ENCODE measurements at regions not wholly inside any gene's neighbourhood (a gene's known extent, or its start where the extent isn't known, plus 50 kb on each side); places are given as distances from the start of the nearest gene placed in this dataset.
"Not testable (repeated sequence)": the region's sequence is repeated elsewhere in the genome, so short reads cannot be mapped to it uniquely, and the experiment has no call there.

DNA sequence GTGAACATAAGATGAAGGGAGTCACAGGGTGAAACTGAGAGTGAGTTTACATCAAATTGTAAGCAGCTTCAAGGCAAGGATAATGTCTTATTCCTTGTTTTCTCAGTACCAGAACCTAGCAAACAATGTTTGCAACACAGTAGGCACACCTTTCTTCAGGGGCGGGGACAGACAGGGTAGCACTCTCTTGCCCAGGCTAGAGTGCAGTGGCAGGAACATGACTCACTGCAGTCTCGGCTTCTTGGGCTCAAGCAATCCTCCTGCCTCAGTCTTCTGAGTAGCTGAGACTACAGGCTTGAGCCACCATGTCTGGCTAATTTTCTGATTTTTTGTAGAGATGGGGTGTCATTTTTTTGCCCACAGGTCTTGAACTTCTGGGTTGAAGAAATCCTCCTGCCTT is 299.8 kb downstream of the CD83 start:
- Mint-ChIP-seq H3K4me3 (no peak overlapping the region), H3K27me3 (peaks cover 5% of the 10 kb centered on the region), H3K4me1 (no peaks in the 10 kb centered on the region)

DNA sequence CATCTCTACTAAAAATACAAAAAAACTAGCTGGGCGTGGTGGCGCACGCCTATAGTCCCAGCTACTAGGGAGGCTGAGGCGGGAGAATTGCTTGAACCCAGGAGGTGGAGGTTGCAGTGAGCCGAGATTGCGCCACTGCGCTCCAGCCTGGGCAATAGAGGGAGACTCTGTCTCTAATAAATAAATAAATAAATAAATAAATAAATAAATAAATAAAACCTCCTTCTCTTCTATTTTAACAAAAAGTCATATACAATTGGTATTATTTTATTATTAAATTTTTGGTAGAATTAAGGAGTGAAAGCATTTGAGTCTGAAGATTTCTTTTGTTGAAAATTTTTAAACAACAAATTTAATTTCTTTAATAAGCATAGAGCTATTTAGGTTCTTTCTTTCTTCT is 301.7 kb downstream of the CD83 start:
- H3K9me3 Mint-ChIP-seq; DNase-seq; H3K27me3 Mint-ChIP-seq; ATAC-seq (ENCODE audit: low read depth); H3K4me1 Mint-ChIP-seq; POLR2A ChIA-PET; H3K27ac Mint-ChIP-seq; H3K4me3 Mint-ChIP-seq; H3K36me3 Mint-ChIP-seq: not testable (repeated sequence)

More for the DNA sequence above, 299.8 kb downstream of the CD83 start:
- DNase-seq (no peak), ATAC-seq (ENCODE audit: low read depth) (no peak)
- Mint-ChIP-seq H3K36me3 (peaks cover 7% of the 10 kb centered on the region), H3K27ac (no peak overlapping the region), H3K9me3 (peaks cover 8% of the 10 kb centered on the region)
- POLR2A ChIA-PET, result no interaction called here

DNA sequence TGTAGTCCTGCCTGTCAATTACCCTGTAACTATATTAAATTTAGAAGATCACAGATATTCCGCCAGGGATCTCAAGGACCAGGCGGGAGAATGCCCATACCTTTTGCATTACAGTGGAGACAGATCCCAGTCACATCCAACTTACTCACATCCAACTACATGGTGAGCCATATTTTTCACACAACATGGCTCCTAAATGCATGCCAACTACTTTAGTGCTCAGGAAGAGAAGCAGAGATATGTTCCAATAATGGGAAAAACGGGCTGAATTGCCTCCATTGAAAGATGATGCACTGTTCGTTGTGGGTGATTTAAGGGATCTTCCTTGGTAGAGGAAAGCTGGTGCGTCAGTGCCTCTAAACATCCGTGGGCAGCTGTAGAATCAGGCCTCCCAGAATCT is 304.5 kb downstream of the CD83 start:
- no peak overlapping the region for H3K27ac Mint-ChIP-seq
- no peaks in the 10 kb centered on the region for H3K4me1 Mint-ChIP-seq
- no peak for DNase-seq
- peaks cover 5% of the 10 kb centered on the region for H3K27me3 Mint-ChIP-seq
- no peak for ATAC-seq (ENCODE audit: low read depth)
- H3K4me3 Mint-ChIP-seq, result no peak overlapping the region
- H3K36me3 Mint-ChIP-seq, result peaks cover 4% of the 10 kb centered on the region
- peaks cover 11% of the 10 kb centered on the region for H3K9me3 Mint-ChIP-seq
- POLR2A ChIA-PET, result no interaction called here

DNA sequence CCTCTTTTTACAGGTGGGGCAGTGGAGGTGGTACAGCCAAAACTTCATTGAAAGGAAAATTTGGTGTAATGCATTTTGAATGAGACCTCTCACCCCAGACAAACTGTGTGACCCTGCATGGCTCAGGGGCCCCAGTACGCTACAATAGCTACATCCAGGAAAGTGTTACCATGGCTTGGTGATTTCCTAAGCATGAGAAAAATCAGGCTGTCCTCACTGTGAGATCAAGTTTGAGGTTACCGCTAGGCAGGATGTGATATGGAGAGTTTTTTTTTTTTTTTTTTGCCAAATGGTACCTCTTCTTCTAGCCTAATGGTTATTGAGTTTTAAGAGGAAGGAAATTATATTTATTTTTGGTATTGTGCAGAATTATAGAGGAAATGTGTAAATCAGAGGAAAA is 305.3 kb downstream of the CD83 start:
- H3K36me3 Mint-ChIP-seq, result peaks cover 4% of the 10 kb centered on the region
- H3K4me1 Mint-ChIP-seq, result no peaks in the 10 kb centered on the region
- ATAC-seq (ENCODE audit: low read depth), result no peak
- POLR2A ChIA-PET, result no interaction called here
- no peak overlapping the region for H3K4me3 Mint-ChIP-seq
- peaks cover 10% of the 10 kb centered on the region for H3K9me3 Mint-ChIP-seq
- DNase-seq, result no peak
- no peak overlapping the region for H3K27ac Mint-ChIP-seq
- peaks cover 5% of the 10 kb centered on the region for H3K27me3 Mint-ChIP-seq

DNA sequence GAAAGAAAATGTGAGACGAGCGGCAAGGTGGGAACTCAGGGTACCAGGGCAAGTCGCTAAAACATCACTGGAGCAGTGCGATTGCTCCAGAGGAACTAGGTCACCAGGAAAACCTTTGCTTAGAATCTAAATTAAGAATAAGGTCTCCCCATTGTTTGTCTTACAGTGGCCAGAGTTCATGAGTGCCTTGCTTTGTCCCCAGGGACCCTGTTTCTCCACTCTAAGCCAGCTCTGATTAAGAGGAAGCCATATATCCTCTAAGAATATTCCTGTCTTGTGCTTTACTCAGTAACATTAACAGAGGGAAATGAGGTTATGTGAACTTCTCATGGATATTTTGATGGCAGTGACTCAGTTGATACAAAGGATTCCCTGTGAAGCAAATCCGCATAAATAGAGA is 305.8 kb downstream of the CD83 start:
- no peak overlapping the region for H3K4me3 Mint-ChIP-seq
- ATAC-seq (ENCODE audit: low read depth), result no peak
- H3K36me3 Mint-ChIP-seq, result peaks cover 4% of the 10 kb centered on the region
- H3K4me1 Mint-ChIP-seq, result no peaks in the 10 kb centered on the region
- no peak overlapping the region for H3K27ac Mint-ChIP-seq
- peaks cover 5% of the 10 kb centered on the region for H3K27me3 Mint-ChIP-seq
- no peak for DNase-seq
- H3K9me3 Mint-ChIP-seq, result peaks cover 10% of the 10 kb centered on the region
- POLR2A ChIA-PET, result no interaction called here

DNA sequence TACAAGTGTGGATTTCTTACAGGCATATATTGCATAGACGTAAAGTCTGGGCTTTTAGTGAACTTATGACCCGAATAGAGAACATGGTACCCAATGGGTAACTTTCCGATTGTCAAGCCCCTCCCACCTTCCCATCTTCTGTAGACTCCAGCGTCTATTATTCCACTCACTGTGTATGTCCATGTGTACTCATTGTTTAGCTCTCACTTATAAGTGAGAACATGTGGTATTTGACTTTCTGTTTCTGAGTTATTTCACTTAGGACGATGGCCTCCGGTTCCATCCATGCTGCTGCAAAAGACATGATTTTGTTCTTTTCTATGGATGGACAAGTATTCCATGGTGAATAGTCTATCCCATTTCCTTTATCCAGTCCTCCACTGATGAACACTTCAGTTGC is 306.4 kb downstream of the CD83 start:
- peaks cover 10% of the 10 kb centered on the region for H3K9me3 Mint-ChIP-seq
- POLR2A ChIA-PET, result no interaction called here
- no peak for ATAC-seq (ENCODE audit: low read depth)
- no peak overlapping the region for H3K4me3 Mint-ChIP-seq
- peaks cover 4% of the 10 kb centered on the region for H3K36me3 Mint-ChIP-seq
- no peaks in the 10 kb centered on the region for H3K4me1 Mint-ChIP-seq
- no peak for DNase-seq
- no peak overlapping the region for H3K27ac Mint-ChIP-seq
- peaks cover 6% of the 10 kb centered on the region for H3K27me3 Mint-ChIP-seq

DNA sequence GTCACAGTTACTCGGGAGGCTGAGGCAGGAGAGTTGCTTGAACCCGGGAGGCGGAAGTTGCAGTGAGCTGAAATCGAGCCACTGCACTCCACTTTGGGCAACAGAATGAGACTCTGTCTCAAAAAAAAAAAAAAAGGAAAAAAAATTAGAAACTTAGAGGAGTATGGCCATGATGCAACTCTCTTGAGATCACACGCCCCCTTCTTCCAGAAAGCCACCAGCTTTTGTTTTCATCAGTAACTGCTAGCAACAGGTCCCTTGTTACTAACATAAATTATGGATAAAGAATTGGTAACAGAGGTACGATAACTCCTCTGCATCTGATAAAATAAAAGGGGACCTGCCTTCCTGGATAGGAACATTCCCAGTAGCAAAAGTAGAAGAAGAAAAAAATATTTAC is 308.2 kb downstream of the CD83 start:
- ATAC-seq (ENCODE audit: low read depth) (no peak), DNase-seq (no peak)
- Mint-ChIP-seq H3K4me3 (no peak overlapping the region), H3K27ac (no peak overlapping the region), H3K27me3 (peaks cover 2% of the 10 kb centered on the region), H3K4me1 (peaks cover 2% of the 10 kb centered on the region), H3K36me3 (no peaks in the 10 kb centered on the region), H3K9me3 (peaks cover 5% of the 10 kb centered on the region)
- POLR2A ChIA-PET, result no interaction called here

DNA sequence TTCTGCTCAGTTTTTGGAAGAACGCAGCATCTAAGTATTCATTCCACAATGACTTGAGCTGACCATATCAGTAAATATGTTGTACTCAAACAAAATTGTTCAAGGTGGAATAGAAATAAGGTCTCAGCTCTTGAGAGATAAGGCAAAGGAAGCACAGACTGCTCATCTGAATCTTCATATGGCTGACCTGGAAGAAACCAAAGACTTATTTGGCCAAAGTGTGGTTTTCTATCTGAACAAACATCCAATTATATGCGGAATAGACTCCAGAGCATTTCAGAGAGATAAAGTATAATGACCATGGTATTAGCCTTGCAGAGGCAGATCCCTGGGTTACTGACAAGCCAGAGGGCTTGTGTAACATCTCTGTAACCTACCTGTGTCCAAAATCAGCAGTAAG is 308.7 kb downstream of the CD83 start:
- peaks cover 3% of the 10 kb centered on the region for H3K27me3 Mint-ChIP-seq
- no peak overlapping the region for H3K27ac Mint-ChIP-seq
- peaks cover 2% of the 10 kb centered on the region for H3K4me1 Mint-ChIP-seq
- POLR2A ChIA-PET, result no interaction called here
- no peak overlapping the region for H3K4me3 Mint-ChIP-seq
- H3K9me3 Mint-ChIP-seq, result peaks cover 5% of the 10 kb centered on the region
- DNase-seq, result no peak
- ATAC-seq (ENCODE audit: low read depth), result no peak
- H3K36me3 Mint-ChIP-seq, result no peaks in the 10 kb centered on the region

DNA sequence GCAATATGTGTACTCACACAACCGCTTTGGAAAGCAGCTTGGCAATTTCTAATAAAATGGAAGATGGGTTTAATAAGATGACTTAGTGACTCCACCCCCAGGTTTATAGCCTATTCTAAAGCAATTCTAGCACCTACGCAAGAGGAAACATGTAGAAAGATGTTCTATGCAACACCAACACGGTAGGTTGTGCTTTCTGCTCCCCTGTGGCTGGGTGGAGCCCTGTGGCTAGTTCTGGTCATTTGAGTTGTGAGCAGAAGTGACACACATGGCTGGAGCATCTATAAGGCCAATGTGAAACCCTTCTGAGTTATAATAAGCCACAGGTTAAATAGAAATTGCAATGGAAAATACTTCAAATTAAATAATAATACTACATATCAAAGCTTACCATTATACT is 310.7 kb downstream of the CD83 start:
- DNase-seq, result no peak
- Mint-ChIP-seq H3K27me3 (peaks cover 11% of the 10 kb centered on the region), H3K4me1 (peaks cover 2% of the 10 kb centered on the region), H3K4me3 (no peak overlapping the region), H3K9me3 (peaks cover 3% of the 10 kb centered on the region), H3K36me3 (no peaks in the 10 kb centered on the region), H3K27ac (no peak overlapping the region)
- ATAC-seq (ENCODE audit: low read depth), result no peak
- POLR2A ChIA-PET, result no interaction called here

DNA sequence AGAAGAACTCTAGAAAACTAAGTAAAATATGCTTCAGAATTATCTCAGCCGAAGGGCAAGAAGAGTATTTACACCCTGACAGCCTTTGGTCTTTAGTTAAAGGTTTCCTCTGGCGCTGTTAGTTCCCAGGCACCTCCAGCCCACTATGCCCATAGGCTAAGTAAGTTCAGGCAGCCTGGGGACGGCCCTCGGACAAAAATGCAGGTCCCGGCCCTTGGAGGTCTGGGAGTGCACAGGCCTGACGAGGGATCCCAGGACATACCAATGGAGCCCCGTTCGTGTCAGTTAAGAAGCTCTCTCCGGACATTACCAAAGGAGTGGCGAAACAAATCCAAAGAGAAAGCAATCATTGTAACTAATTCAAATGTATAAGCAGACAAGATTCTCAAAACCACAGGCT is 311.8 kb downstream of the CD83 start:
- Mint-ChIP-seq H3K4me1 (peaks cover 2% of the 10 kb centered on the region), H3K36me3 (no peaks in the 10 kb centered on the region), H3K27ac (no peak overlapping the region), H3K4me3 (no peak overlapping the region), H3K27me3 (peaks cover 11% of the 10 kb centered on the region), H3K9me3 (peaks cover 3% of the 10 kb centered on the region)
- POLR2A ChIA-PET, result no interaction called here
- DNase-seq (no peak), ATAC-seq (ENCODE audit: low read depth) (no peak)

DNA sequence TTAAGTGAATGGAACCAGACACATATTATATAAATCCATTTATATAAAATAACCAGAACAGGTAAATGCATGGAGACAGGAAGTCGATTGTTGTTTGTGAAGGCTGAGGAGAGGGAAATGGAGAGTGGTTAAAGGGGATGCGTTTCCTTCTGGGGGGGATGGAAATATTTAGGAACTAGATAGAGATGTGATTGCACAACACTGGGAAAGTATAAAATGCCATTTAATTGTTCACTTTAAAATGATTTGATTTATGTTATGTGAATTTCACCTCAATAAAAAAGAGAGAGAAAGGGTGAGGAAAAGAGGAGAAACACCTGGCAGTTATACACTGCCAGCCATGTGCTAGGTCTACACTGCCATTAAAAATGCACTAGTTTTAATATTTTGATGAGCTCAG is 312.6 kb downstream of the CD83 start:
- Mint-ChIP-seq H3K27ac (no peak overlapping the region), H3K4me1 (peaks cover 2% of the 10 kb centered on the region), H3K27me3 (peaks cover 11% of the 10 kb centered on the region), H3K9me3 (peaks cover 3% of the 10 kb centered on the region), H3K36me3 (no peaks in the 10 kb centered on the region), H3K4me3 (no peak overlapping the region)
- POLR2A ChIA-PET, result no interaction called here
- DNase-seq, result no peak
- no peak for ATAC-seq (ENCODE audit: low read depth)

DNA sequence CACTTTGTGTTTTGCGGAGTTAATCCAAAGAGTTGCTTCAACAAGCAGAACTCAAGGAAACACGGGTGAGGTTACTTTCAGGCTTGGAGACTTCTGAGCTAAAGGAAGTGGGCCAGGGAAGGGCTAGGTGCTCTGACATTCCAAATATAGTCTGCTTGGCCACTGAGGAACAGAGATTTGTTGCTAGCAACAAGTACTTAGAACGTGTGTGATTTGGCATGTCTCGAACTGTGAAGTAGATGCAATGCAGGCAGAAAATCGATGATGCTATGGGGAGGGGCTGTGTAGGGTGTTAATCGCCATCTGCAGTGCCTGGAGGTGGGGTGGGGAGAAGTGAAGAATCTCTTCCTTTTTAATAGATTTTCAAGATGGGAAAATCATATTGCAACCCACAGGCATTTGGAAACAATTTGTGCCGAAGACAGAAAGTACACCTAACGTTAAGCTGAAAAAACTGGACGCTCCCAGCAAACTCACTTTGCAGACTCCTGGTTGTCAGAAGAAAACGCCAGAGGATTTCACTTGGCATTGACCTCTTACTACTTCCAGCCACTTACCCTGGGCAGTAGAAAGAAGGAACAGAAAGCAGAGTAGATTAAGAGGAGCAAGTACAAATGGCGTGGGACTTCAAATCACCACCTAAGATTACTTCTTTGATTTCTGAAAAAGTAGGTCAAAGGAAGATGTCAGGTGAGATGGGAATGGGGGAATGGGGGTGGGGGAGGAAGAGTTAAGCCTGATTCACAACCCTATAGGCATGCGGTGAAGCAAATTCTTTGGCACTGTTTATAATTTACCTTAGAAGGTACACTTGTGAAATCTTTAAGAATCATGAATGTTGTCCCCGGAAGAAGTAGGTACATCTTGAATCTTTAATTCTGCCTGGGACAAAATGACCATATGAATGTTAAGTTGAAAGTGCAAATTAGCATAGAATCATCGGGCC is 314.1 kb downstream of the CD83 start:
- ATAC-seq (ENCODE audit: low read depth) (no peak), DNase-seq (no peak)
- Mint-ChIP-seq H3K36me3 (no peaks in the 10 kb centered on the region), H3K27ac (peak overlapping the region; percentile 11), H3K27me3 (peaks cover 11% of the 10 kb centered on the region), H3K4me3 (no peak overlapping the region), H3K9me3 (peaks cover 3% of the 10 kb centered on the region), H3K4me1 (peaks cover 2% of the 10 kb centered on the region)
- POLR2A ChIA-PET, result interaction anchor here (0.6 kb wide), 1 partner anchor 637 kb away, joined by 4 read pairs; no protein-coding TSS in a partner anchor

DNA sequence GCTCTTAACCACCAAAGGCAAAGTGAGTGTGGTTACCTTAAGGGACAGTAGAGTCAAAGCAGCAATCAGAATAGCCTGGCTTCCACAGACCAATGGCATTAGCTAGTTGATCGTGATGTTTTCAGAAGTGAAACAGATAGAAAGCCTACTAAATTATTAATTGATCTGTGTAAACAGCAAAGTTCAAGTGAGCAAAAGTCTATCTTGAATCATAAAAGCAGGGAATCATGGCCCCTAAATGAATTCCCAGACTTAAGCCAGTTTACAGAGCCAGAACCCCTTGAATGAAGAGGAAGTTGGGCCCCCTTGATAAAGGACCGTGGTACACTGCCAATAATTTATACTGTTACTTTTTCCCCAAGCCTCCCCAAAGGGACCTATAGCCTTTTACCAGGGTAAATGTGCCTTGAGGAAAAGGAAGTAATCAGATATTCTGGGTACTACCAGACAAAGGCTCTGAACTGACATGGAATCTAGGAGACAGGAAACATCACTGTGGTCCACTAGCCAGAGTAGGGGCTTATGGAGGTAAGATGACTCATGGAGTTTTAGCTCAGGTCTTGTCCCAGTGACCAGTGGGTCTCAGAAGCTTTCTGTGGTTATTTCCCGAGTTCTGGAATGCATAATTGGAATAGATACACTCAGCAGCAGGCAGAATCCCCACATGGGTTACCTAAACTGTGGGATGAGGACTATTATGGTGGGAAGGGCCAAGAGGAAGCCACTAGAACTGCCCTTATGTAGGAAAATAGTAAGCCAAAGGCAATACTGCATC is 317.5 kb downstream of the CD83 start:
- H3K27ac Mint-ChIP-seq, result no peak overlapping the region
- H3K27me3 Mint-ChIP-seq, result peaks cover 9% of the 10 kb centered on the region
- H3K4me3 Mint-ChIP-seq, result no peak overlapping the region
- no peaks in the 10 kb centered on the region for H3K9me3 Mint-ChIP-seq
- POLR2A ChIA-PET, result no interaction called here
- no peak for DNase-seq
- no peak for ATAC-seq (ENCODE audit: low read depth)
- peaks cover 2% of the 10 kb centered on the region for H3K4me1 Mint-ChIP-seq
- no peaks in the 10 kb centered on the region for H3K36me3 Mint-ChIP-seq

DNA sequence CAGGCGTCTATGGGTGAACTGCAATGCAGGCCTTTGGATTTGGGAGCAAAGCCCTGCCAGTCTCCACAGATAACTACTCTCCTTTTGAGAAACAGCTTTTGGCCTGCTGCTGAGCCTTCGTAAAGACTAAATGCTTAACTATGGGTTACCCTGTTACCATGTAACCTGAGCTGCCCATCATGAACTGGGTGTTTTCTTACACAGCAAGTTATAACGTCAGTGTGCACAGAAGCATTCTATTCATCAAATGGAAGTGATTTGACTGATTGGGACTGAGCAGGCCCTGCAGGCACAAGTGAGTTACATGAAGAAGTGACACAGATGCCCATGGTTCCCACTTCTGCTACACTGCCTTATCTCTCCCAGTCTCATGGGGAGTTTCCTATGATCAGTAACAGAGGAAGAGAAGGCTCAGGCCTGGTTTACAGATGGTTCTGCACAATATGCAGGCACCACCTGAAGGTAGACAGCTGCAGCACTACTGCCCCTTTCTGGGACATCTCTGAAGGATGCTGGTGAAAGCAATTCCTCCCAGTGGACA is 319.1 kb downstream of the CD83 start:
- Mint-ChIP-seq H3K27ac (no peak overlapping the region), H3K27me3 (peaks cover 8% of the 10 kb centered on the region)

More for the DNA sequence above, 319.1 kb downstream of the CD83 start:
- Mint-ChIP-seq H3K4me3 (no peak overlapping the region), H3K9me3 (no peaks in the 10 kb centered on the region), H3K4me1 (no peaks in the 10 kb centered on the region), H3K36me3 (no peaks in the 10 kb centered on the region)
- no peak for DNase-seq
- POLR2A ChIA-PET, result no interaction called here
- no peak for ATAC-seq (ENCODE audit: low read depth)

Data from activated naive CD8-positive, alpha-beta T cell treated with anti-CD3 and anti-CD28 coated beads, Interleukin-2, amount 10 ng/mL, durations not matched to agents 7 days and 5 days (primary cell).